Endothelial cell of umbilical vein (primary cell): ENCODE measurements at regions not wholly inside any gene's neighbourhood (a gene's known extent, or its start where the extent isn't known, plus 50 kb on each side); places are given as distances from the start of the nearest gene placed in this dataset.
"Not testable (repeated sequence)": the region's sequence is repeated elsewhere in the genome, so short reads cannot be mapped to it uniquely, and the experiment has no call there.

Experiments
- BruUV-seq: library from RNA; stranded (reverse); fragments of 400-500 nt; replicated peaks from 2 replicates; lab custom pipeline; 2021; lab: Mats Ljungman, UMichigan
- CTCF ChIA-PET: fragments of 300-600, 350-600 bp; sonication (Branson Sonifier 250); formaldehyde crosslinking; loops from one replicate; lab custom pipeline; 2021; ENCODE audit warnings: antibody characterized with exemption, inconsistent platforms; lab: Charles Lee
- POLR2A ChIA-PET: fragments of 300-600, 350-600 bp; sonication (Branson Sonifier 250); formaldehyde crosslinking; loops from one replicate; lab custom pipeline; 2021; ENCODE audit warnings: antibody characterized with exemption, inconsistent platforms; lab: Charles Lee
- DNase-seq: peaks from one replicate; pipeline ENCODE4 v3.0.0-alpha.2; 2011; ENCODE audit warnings: low read depth, low spot score
- FAIRE-seq: peaks from 2 replicates; lab custom pipeline; 2011; peaks lifted over from hg19 to GRCh38; lab: Jason Lieb, UNC
- H2AFZ ChIP-seq: 2 replicates; pipeline ENCODE4 v1.6.0; 2012; ENCODE audit warnings: low read depth, low read length, control low read depth, inconsistent platforms
- H3K27ac ChIP-seq: 2 replicates; pipeline ENCODE4 v1.5.1; 2011; ENCODE audit warnings: low read depth, mild to moderate bottlenecking, control low read depth, low read length, moderate library complexity; ENCODE audit not compliant: insufficient read depth
- H3K27me3 ChIP-seq, 2 experiments: 2 replicates each; pipeline versions ENCODE4 v1.6.0 to v1.6.1; 2011; ENCODE audit warnings: low read length in 2 of 2, mixed read lengths in 1 of 2; ENCODE audit not compliant: control insufficient read depth in 2 of 2, insufficient read depth in 2 of 2
- H3K36me3 ChIP-seq, 2 experiments: 2 replicates in 1 of 2; 3 replicates in 1 of 2; pipeline ENCODE4 v1.5.1; 2011; ENCODE audit warnings: low read length in 2 of 2, mild to moderate bottlenecking in 1 of 2, moderate library complexity in 1 of 2; ENCODE audit not compliant: control insufficient read depth in 2 of 2, insufficient read depth in 2 of 2; ENCODE audit errors: extremely low read depth in 1 of 2
- H3K4me1 ChIP-seq: 3 replicates; pipeline ENCODE4 v1.5.1; 2011; ENCODE audit warnings: mild to moderate bottlenecking, low read length; ENCODE audit not compliant: control insufficient read depth, insufficient read depth; ENCODE audit errors: extremely low read depth
- H3K4me2 ChIP-seq: 2 replicates; pipeline ENCODE4 v1.6.1; 2011; ENCODE audit warnings: low read length, control low read depth, mixed read lengths; ENCODE audit not compliant: insufficient read depth
- H3K4me3 ChIP-seq, 3 experiments: fragments of 200-600 bp in 1 of 3; sonication (generic), shearing (Covaris generic) in 1 of 3; replicated peaks in 1 of 3; 2 replicates each; pipeline ENCODE4 v1.5.1; 2011 to 2016; ENCODE audit warnings: control low read depth in 3 of 3, low read length in 3 of 3, mild to moderate bottlenecking in 2 of 3, inconsistent platforms in 1 of 3, low read depth in 1 of 3, moderate library complexity in 1 of 3; ENCODE audit not compliant: insufficient read depth in 1 of 3
- H3K79me2 ChIP-seq: 2 replicates; pipeline ENCODE4 v1.6.0; 2012; ENCODE audit warnings: low read length, inconsistent platforms; ENCODE audit not compliant: control insufficient read depth, insufficient read depth
- H3K9ac ChIP-seq: replicated peaks from 2 replicates; pipeline ENCODE3; 2011; ENCODE audit warnings: low read length, control low read depth; ENCODE audit not compliant: insufficient read depth; ENCODE audit errors: extremely low read depth
- H3K9me1 ChIP-seq: replicated peaks from 3 replicates; pipeline ENCODE4 v1.6.0; 2011; ENCODE audit warnings: mild to moderate bottlenecking, low read length; ENCODE audit not compliant: control insufficient read depth, insufficient read depth; ENCODE audit errors: extremely low read depth
- H3K9me3 ChIP-seq: replicated peaks from 2 replicates; pipeline ENCODE4 v1.5.1; 2012; ENCODE audit warnings: low read length, inconsistent platforms; ENCODE audit not compliant: control insufficient read depth, insufficient read depth
- H4K20me1 ChIP-seq: replicated peaks from 2 replicates; pipeline ENCODE3; 2011; ENCODE audit warnings: mild to moderate bottlenecking, low read length; ENCODE audit not compliant: control insufficient read depth, insufficient read depth; ENCODE audit errors: extremely low read depth
- GATA2 ChIP-seq: IDR thresholded peaks from 2 replicates; pipeline ENCODE4 v1.7.0; 2011; ENCODE audit warnings: low read depth, mild to moderate bottlenecking, moderate library complexity, mixed read lengths, low read length; ENCODE audit not compliant: insufficient read length, insufficient read depth
- JUN ChIP-seq: IDR thresholded peaks from 2 replicates; pipeline ENCODE4 v1.6.1; 2011; ENCODE audit warnings: borderline replicate concordance, low read depth; ENCODE audit not compliant: insufficient read length, insufficient read depth
- MAX ChIP-seq: IDR thresholded peaks from 2 replicates; pipeline ENCODE4 v1.6.1; 2011; ENCODE audit not compliant: insufficient read depth, insufficient read length
- MYC ChIP-seq: IDR thresholded peaks from one replicate; pipeline ENCODE4 v1.6.1; 2011; ENCODE audit warnings: mild to moderate bottlenecking, low read depth, low read length
- POLR2A ChIP-seq: IDR thresholded peaks from 2 replicates; pipeline ENCODE4 v1.6.1; 2012; ENCODE audit warnings: low read depth, mild to moderate bottlenecking, control low read depth, low read length
- POLR2AphosphoS5 ChIP-seq: IDR thresholded peaks from 2 replicates; pipeline ENCODE4 v1.6.1; 2012; ENCODE audit warnings: low read depth, mild to moderate bottlenecking, control low read depth, low read length, moderate library complexity; ENCODE audit not compliant: insufficient read depth
- dilution Hi-C: fragments of 300-500 bp; cut with MboI; formaldehyde crosslinking; loops from one replicate; pipeline ENCODE4 v1.15.0; 2019; ENCODE audit warnings: low sequenced_read_pairs; ENCODE audit not compliant: extremely low pct_ligation_motif_present
- intact Hi-C: fragments of 100-400 bp; cut with micrococcal nuclease; formaldehyde crosslinking; loops from one replicate; pipeline ENCODE4 v1.10.0; 2022

GRCh38 chr13:38072696-38073095 lies 203.1 kb upstream of the TRPC4 start:
- DNase-seq (no peak), FAIRE-seq (no peak)
- H3K4me1 ChIP-seq = no peaks in the 10 kb centered on the region
- no peaks in the 10 kb centered on the region for H3K9me1 ChIP-seq
- no peak overlapping the region for H3K9ac ChIP-seq
- H3K27ac ChIP-seq = no peak overlapping the region
- TF ChIP-seq JUN = no peak
- TF ChIP-seq POLR2AphosphoS5 = no peak
- no peak for TF ChIP-seq POLR2A
- TF ChIP-seq MAX = no peak
- no peak for TF ChIP-seq MYC
- no peak for TF ChIP-seq GATA2
- H3K36me3 ChIP-seq = no peaks in the 10 kb centered on the region
- BruUV-seq = no TSS peak
- H3K4me2 ChIP-seq = no peak overlapping the region
- ChIA-PET CTCF (no interaction called here), POLR2A (no interaction called here)
- no peaks in the 10 kb centered on the region for H3K79me2 ChIP-seq
- intact Hi-C loops (no loop called here), dilution Hi-C loops (no loop called here)
- no peaks in the 10 kb centered on the region for H3K9me3 ChIP-seq
- H2AFZ ChIP-seq = no peak overlapping the region
- H3K27me3 ChIP-seq = no peaks in the 10 kb centered on the region
- no peak overlapping the region for H3K4me3 ChIP-seq
- H4K20me1 ChIP-seq = no peaks in the 10 kb centered on the region

GRCh38 chr13:38071340-38071739 lies 201.8 kb upstream of the TRPC4 start:
- dilution Hi-C loops, H3K4me1 ChIP-seq, intact Hi-C loops, H3K27me3 ChIP-seq, BruUV-seq, H3K4me2 ChIP-seq, DNase-seq, H3K36me3 ChIP-seq, H3K79me2 ChIP-seq, H3K9me3 ChIP-seq, H2AFZ ChIP-seq, POLR2A ChIA-PET, H3K9ac ChIP-seq, H3K9me1 ChIP-seq, CTCF ChIA-PET, FAIRE-seq, H3K27ac ChIP-seq, H3K4me3 ChIP-seq, H4K20me1 ChIP-seq: not testable (repeated sequence)
